SU-DHL-6 (cell line): ENCODE measurements at regions not wholly inside any gene's neighbourhood (a gene's known extent, or its start where the extent isn't known, plus 50 kb on each side); places are given as distances from the start of the nearest gene placed in this dataset.

Source experiments
- CTCF ChIP-seq: fragments of 200-600 bp; sonication (generic); IDR thresholded peaks from one replicate; pipeline ENCODE4 v1.5.1; 2017; ENCODE audit warnings: antibody characterized with exemption, mild to moderate bottlenecking, low read length, moderate library complexity; ENCODE audit not compliant: insufficient read depth, poor library complexity, severe bottlenecking
- EZH2phosphoT487 ChIP-seq: fragments of 200-600 bp; sonication (generic), shearing (Covaris generic); conservative IDR thresholded peaks from 2 replicates; pipeline ENCODE4 v1.6.1; 2018; ENCODE audit warnings: mild to moderate bottlenecking, antibody characterized with exemption, low read length, moderate library complexity, mixed read lengths

- TF ChIP-seq CTCF (no peak), EZH2phosphoT487 (no peak)
Measured at GRCh38 chr5:93053825-93054224, 527.2 kb downstream of the NR2F1-AS1 start.
